Karpas-422 (cell line): ENCODE measurements at regions not wholly inside any gene's neighbourhood (a gene's known extent, or its start where the extent isn't known, plus 50 kb on each side); places are given as distances from the start of the nearest gene placed in this dataset.
"Not testable (repeated sequence)": the region's sequence is repeated elsewhere in the genome, so short reads cannot be mapped to it uniquely, and the experiment has no call there.

Source experiments
- DNase-seq: peaks from one replicate; pipeline ENCODE4 v3.0.0-alpha.2; 2015
- H2AFZ ChIP-seq: fragments of 200-600 bp; sonication (generic); 2 replicates; pipeline ENCODE4 v1.6.1; 2014; ENCODE audit warnings: antibody characterized with exemption, low read length, mixed read lengths
- H3K27ac ChIP-seq: fragments of 200-600 bp; sonication (generic); 2 replicates; pipeline ENCODE4 v1.5.1; 2014; ENCODE audit warnings: mild to moderate bottlenecking, low read length, moderate library complexity
- H3K27me3 ChIP-seq: fragments of 200-600 bp; sonication (generic); 2 replicates; pipeline ENCODE4 v1.6.1; 2014; ENCODE audit warnings: low read length, mixed read lengths
- H3K36me3 ChIP-seq: fragments of 200-600 bp; sonication (generic); 2 replicates; pipeline ENCODE4 v1.6.1; 2014; ENCODE audit warnings: low read length, mixed read lengths; ENCODE audit not compliant: insufficient read depth
- H3K4me1 ChIP-seq: fragments of 200-600 bp; sonication (generic); 2 replicates; pipeline ENCODE4 v1.6.1; 2014; ENCODE audit warnings: mild to moderate bottlenecking, low read length, mixed read lengths
- H3K4me2 ChIP-seq: fragments of 200-600 bp; sonication (generic); 2 replicates; pipeline ENCODE4 v1.6.1; 2014; ENCODE audit warnings: low read length, low read depth, mild to moderate bottlenecking; ENCODE audit not compliant: poor library complexity, severe bottlenecking
- H3K4me3 ChIP-seq: fragments of 200-600 bp; sonication (generic); 2 replicates; pipeline ENCODE4 v1.5.1; 2014; ENCODE audit warnings: mild to moderate bottlenecking, antibody characterized with exemption, low read length, mixed read lengths
- H3K79me2 ChIP-seq: fragments of 200-600 bp; sonication (generic); 2 replicates; pipeline ENCODE4 v1.6.1; 2014; ENCODE audit warnings: mild to moderate bottlenecking, low read length, mixed read lengths
- H3K9ac ChIP-seq: fragments of 200-600 bp; sonication (generic); 2 replicates; pipeline ENCODE4 v1.6.0; 2014; ENCODE audit warnings: low read length
- H3K9me2 ChIP-seq: fragments of 200-600 bp; sonication (generic), shearing (Covaris generic); replicated peaks from 2 replicates; pipeline ENCODE4 v1.6.0; 2014; ENCODE audit warnings: mild to moderate bottlenecking, low read length, moderate library complexity; ENCODE audit not compliant: insufficient read depth
- H3K9me3 ChIP-seq: fragments of 300-700, 200-600 bp; sonication (generic); 2 replicates; pipeline ENCODE4 v1.6.1; 2014; ENCODE audit warnings: low read length, mixed read lengths
- H4K20me1 ChIP-seq: fragments of 200-600 bp; sonication (generic); 2 replicates; pipeline ENCODE4 v1.6.1; 2014; ENCODE audit warnings: mild to moderate bottlenecking, antibody characterized with exemption, low read length, low read depth; ENCODE audit not compliant: insufficient read depth

DNA sequence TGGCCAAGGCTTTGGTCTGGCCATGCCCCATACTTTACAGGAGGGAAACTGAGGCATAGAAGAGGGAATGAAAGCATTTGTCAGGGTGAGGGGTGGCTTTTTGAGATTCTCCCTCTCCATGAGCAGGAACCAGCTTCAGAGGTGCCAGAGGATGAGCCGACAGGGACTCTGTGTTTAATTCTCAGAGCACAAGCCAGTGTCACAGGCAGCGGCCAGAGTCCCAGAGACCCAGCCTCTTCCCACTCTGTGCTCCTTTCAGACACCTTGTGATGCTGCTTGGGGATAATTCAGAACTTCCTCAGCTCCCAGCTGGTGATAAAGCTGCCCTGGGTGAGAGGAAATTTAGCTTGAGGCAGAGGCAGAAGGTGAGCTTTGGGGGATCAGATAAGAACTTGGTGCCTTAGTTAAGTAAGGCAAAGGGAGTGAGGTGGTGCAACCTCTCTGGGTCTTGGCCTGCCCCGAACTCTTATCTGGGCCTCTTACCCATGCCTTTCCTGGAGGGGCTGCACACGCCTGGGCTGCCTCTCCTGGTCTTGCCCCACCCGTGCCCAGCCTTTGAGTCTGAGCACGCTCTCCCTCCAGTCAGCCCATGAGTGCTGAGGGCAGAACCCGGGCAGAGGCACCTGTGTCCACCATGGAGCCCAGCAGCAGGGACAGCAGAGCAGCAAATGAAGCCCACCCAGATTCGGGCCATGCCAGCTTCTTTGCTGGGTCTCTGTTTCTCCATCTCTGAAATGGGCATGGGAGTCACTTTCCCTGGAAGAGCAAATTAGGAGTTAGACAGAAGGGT lies 175.6 kb upstream of the C1orf174 start:
- no peak overlapping the region for H3K4me3 ChIP-seq
- H3K36me3 ChIP-seq, result no peaks in the 10 kb centered on the region
- no peaks in the 10 kb centered on the region for H3K79me2 ChIP-seq
- H3K9me2 ChIP-seq, result no peaks in the 10 kb centered on the region
- no peaks in the 10 kb centered on the region for H4K20me1 ChIP-seq
- peaks cover 6% of the 10 kb centered on the region for H3K4me1 ChIP-seq
- H3K27me3 ChIP-seq, result no peaks in the 10 kb centered on the region
- H3K4me2 ChIP-seq, result no peak overlapping the region
- no peak for DNase-seq
- H3K9me3 ChIP-seq, result no peaks in the 10 kb centered on the region
- H2AFZ ChIP-seq, result no peak overlapping the region
- no peak overlapping the region for H3K9ac ChIP-seq
- H3K27ac ChIP-seq, result no peak overlapping the region

DNA sequence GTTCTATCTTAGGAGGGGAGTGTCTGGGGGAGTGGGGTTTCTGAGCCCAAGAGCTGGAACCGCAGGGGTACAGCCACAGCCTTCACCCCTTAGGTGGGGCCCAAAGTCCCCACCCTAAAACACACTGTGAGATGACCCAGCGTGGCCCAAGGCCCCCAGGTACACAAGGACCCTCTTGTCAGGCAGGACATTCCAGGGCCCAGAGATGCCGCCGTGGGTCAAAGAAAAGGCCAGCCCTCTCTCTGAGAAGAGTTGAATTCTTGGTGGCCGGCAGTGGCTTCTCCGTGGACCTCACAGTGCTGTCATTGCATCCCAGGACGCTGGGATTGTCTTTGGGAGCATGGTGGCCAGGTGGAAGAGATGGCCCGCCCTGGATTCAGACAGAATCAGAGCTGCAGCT lies 176.3 kb upstream of the C1orf174 start:
- DNase-seq, result no peak
- no peak overlapping the region for H3K4me2 ChIP-seq
- H3K9me3 ChIP-seq, result peaks cover 3% of the 10 kb centered on the region; the same call in 1 of the 2 replicates
- H4K20me1 ChIP-seq, result no peaks in the 10 kb centered on the region
- H3K4me1 ChIP-seq, result peaks cover 3% of the 10 kb centered on the region; the same call in 1 of the 2 replicates
- H3K9ac ChIP-seq, result no peak overlapping the region
- H3K36me3 ChIP-seq, result no peaks in the 10 kb centered on the region; the same call in 1 of the 2 replicates
- H3K4me3 ChIP-seq, result no peak overlapping the region
- H2AFZ ChIP-seq, result no peak overlapping the region
- peaks cover 3% of the 10 kb centered on the region; the same call in 1 of the 2 replicates for H3K27me3 ChIP-seq
- no peak overlapping the region for H3K27ac ChIP-seq
- no peaks in the 10 kb centered on the region for H3K79me2 ChIP-seq
- H3K9me2 ChIP-seq, result no peaks in the 10 kb centered on the region

DNA sequence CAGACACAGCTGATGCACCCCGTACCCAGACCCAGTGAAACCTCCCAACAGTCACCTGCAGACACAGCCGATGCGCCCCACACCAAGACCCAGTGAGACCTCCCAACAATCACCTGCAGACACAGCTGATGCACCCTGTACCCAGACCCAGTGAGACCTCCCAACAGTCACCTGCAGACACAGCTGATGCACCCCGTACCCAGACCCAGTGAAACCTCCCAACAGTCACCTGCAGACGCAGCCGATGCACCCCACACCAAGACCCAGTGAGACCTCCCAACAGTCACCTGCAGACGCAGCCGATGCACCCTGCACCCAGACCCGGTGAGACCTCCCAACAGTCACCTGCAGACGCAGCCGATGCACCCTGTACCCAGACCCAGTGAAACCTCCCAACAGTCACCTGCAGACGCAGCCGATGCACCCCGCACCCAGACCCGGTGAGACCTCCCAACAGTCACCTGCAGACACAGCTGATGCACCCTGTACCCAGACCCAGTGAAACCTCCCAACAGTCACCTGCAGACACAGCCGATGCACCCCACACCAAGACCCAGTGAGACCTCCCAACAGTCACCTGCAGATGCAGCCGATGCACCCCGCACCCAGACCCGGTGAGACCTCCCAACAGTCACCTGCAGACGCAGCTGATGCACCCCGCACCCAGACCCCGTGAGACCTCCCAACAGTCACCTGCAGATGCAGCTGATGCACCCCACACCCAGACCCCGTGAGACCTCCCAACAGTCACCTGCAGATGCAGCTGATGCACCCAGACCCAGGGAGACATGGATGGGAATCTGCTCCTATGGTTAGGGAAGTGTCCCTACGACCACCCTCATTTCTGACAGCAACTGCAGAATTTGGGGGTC lies 178.3 kb upstream of the C1orf174 start:
- H3K4me1 ChIP-seq, H3K9me2 ChIP-seq, H3K9me3 ChIP-seq, H2AFZ ChIP-seq, H3K36me3 ChIP-seq, H3K4me3 ChIP-seq, H4K20me1 ChIP-seq, H3K27me3 ChIP-seq, H3K4me2 ChIP-seq, H3K9ac ChIP-seq, H3K79me2 ChIP-seq, H3K27ac ChIP-seq, DNase-seq: not testable (repeated sequence)

DNA sequence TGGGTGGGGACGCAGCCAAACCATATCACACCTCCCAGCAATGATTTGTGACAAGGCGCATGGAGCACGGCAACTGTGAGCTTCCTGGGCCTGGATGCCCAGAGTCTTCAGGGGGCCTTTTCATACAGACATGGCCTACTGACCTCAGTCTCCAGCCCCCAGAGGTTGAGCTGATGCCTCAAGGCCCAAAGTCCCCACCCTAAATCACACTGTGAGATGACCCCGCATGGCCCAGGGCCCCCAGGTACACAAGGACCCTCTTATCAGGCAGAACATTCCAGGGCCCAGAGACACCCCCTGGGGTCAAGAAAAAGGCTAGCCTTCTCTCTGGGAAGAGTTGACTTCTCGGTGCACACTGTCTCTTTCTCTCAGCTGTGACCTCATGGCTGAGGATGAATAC lies 179.7 kb upstream of the C1orf174 start:
- no peak overlapping the region for H3K27ac ChIP-seq
- H3K9ac ChIP-seq, result no peak overlapping the region
- H3K27me3 ChIP-seq, result peaks cover 3% of the 10 kb centered on the region; the same call in 1 of the 2 replicates
- H3K9me2 ChIP-seq, result no peaks in the 10 kb centered on the region
- peaks cover 4% of the 10 kb centered on the region; the same call in 1 of the 2 replicates for H3K4me1 ChIP-seq
- peaks cover 3% of the 10 kb centered on the region; the same call in 1 of the 2 replicates for H3K9me3 ChIP-seq
- no peak overlapping the region for H3K4me2 ChIP-seq
- no peaks in the 10 kb centered on the region for H3K79me2 ChIP-seq
- H2AFZ ChIP-seq, result no peak overlapping the region
- no peak overlapping the region for H3K4me3 ChIP-seq
- H3K36me3 ChIP-seq, result no peaks in the 10 kb centered on the region; the same call in 1 of the 2 replicates
- no peaks in the 10 kb centered on the region for H4K20me1 ChIP-seq
- no peak for DNase-seq

DNA sequence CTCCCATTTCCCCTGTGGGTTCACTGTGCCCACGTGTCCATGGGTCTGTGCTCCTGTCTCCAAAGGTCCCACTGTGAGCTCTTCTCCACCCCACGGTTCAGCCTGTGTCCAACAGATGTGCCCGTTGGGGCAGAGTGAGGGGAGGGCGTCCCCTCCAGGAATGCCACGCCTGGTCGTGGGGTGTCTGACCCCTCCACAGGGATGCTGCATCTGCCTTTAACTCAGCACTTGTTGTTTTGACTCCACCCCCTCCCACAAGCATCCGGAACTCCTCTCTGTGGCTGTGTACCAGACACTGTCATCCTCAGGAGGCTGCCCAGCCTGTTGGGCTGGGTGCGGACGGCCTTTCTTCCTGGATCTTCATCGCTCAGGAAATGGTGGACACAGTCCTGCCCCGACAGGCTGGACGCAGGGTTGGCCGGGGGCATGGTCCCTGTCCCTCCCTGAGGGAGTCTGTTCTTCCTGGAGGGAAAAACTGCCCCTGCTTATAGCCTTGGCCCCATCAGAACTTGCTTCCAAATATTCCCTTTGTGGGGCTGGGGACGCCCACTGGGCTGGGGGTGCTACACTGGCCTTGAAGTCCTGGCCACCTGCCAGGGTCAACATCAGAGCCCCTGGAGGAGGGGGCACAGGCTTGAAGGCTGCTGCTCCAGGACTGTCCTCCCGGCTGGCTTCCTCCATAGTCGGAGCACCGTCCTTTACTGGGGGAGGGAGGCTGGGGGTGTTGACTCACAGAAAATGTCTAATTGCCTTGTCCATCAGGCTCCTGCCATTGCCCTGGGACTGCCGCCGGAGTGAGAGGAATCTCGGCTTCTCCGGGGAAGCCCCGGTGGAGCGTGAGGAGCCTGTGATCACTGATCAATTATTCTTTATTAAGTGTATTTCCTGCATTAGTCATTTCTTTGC lies 182.0 kb upstream of the C1orf174 start:
- no peaks in the 10 kb centered on the region for H3K9me2 ChIP-seq
- H3K4me3 ChIP-seq, result no peak overlapping the region
- no peaks in the 10 kb centered on the region for H3K79me2 ChIP-seq
- no peak for DNase-seq
- H3K9me3 ChIP-seq, result peaks cover 3% of the 10 kb centered on the region; the same call in 1 of the 2 replicates
- H3K27me3 ChIP-seq, result peaks cover 3% of the 10 kb centered on the region; the same call in 1 of the 2 replicates
- no peak overlapping the region for H2AFZ ChIP-seq
- H3K4me2 ChIP-seq, result no peak overlapping the region
- H4K20me1 ChIP-seq, result no peaks in the 10 kb centered on the region
- no peak overlapping the region for H3K9ac ChIP-seq
- peaks cover 6% of the 10 kb centered on the region; the same call in 1 of the 2 replicates for H3K4me1 ChIP-seq
- H3K36me3 ChIP-seq, result no peaks in the 10 kb centered on the region; the same call in 1 of the 2 replicates
- no peak overlapping the region for H3K27ac ChIP-seq

DNA sequence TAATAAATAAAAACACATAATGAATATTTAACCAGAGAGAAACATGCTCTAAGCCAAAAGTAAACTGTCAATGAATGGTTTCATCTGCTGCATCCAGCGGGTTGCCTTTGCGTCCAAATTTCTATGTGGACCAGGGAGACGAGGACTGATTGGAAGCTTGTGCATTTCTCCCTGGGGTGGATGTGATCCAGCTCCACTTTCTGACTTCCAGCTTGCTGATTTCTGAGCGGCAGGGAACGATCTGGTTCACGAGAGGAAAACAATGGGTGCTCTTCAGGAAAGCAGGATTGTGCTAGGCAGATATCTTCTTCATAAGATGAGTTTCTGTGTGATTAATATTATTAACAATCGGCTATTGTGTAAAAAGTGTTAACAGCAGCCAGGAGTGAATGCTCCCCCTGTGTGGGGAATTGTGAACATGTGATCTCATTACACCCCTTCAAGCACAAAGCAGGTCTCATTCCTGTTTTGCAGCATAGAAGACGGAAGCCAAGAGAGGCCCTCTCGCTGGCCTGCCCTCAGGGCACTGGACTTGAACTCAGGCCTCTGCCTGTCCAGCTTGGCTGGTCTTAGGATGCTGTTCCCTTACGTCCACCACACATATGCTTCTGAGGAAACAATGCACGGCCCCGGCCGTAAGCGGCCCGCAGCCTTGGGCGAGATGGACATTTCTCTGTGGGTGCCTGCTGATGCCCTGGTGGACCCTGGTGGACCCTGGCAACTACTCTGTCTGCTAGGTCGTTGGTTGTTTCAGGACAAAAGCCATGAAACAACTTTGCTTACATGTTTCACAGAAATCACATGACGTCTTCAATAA lies 183.4 kb upstream of the C1orf174 start:
- no peak overlapping the region for H3K9ac ChIP-seq
- no peaks in the 10 kb centered on the region for H3K9me2 ChIP-seq
- peaks cover 6% of the 10 kb centered on the region; the same call in 1 of the 2 replicates for H3K4me1 ChIP-seq
- H3K4me2 ChIP-seq, result no peak overlapping the region
- H4K20me1 ChIP-seq, result no peaks in the 10 kb centered on the region
- H3K27ac ChIP-seq, result no peak overlapping the region
- DNase-seq, result no peak
- peaks cover 3% of the 10 kb centered on the region; the same call in 1 of the 2 replicates for H3K9me3 ChIP-seq
- no peaks in the 10 kb centered on the region for H3K79me2 ChIP-seq
- H3K36me3 ChIP-seq, result no peaks in the 10 kb centered on the region; the same call in 1 of the 2 replicates
- H3K4me3 ChIP-seq, result no peak overlapping the region
- H3K27me3 ChIP-seq, result peaks cover 3% of the 10 kb centered on the region; the same call in 1 of the 2 replicates
- H2AFZ ChIP-seq, result no peak overlapping the region

DNA sequence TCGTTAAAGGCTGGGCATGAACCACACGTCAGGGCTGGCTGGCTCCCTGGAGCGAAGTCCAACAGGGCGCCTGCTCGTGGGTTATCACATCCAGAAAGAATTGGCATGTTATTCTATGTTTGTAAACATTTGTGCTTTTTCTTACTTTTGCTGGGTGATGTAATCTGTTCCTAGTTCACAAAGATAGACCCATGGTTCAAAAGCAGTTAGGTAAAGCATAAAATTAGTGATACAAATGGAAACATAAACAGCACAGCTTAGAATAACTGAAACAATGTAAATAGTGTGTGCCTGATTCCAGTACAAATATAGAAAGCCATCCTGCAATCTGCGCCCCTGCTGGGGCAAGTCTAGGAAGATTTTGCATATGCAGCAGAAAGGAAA lies 184.0 kb upstream of the C1orf174 start:
- Histone ChIP-seq H3K4me1 (peaks cover 6% of the 10 kb centered on the region; the same call in 1 of the 2 replicates), H4K20me1 (no peaks in the 10 kb centered on the region), H3K4me3 (no peak overlapping the region), H3K4me2 (no peak overlapping the region), H3K9me3 (peaks cover 3% of the 10 kb centered on the region; the same call in 1 of the 2 replicates), H3K79me2 (no peaks in the 10 kb centered on the region), H3K36me3 (no peaks in the 10 kb centered on the region; the same call in 1 of the 2 replicates), H3K9me2 (no peaks in the 10 kb centered on the region), H3K9ac (no peak overlapping the region), H3K27ac (no peak overlapping the region), H3K27me3 (peaks cover 3% of the 10 kb centered on the region; the same call in 1 of the 2 replicates), H2AFZ (no peak overlapping the region)
- DNase-seq, result no peak
